Natural killer cell treated with Interleukin-12 subunit alpha and Interleukin-12 subunit beta and Interleukin-15 and Interleukin-18, amount 100 ng/mL, for 72 hours (primary cell): ENCODE measurements at regions not wholly inside any gene's neighbourhood (a gene's known extent, or its start where the extent isn't known, plus 50 kb on each side); places are given as distances from the start of the nearest gene placed in this dataset.

Experiments used
- ATAC-seq, 2 donors: fragments of 150-1000 bp; cut with Tn5 transposase in 1 of 2; sonication (Bioruptor Pico), chemical (Tn5 transposase) in 1 of 2; 2 replicates each; pipeline ENCODE4 v1.10.0; 2021
- DNase-seq: peaks from one replicate; pipeline ENCODE4 v3.0.0; 2022; ENCODE audit warnings: low spot score
- H3K27ac Mint-ChIP-seq, 2 donors: 1 replicate in 1 of 2; 2 replicates in 1 of 2; pipeline ENCODE4 v1.8.0; 2022; ENCODE audit warnings: mixed read lengths in 2 of 2, mild to moderate bottlenecking in 1 of 2, moderate library complexity in 1 of 2
- H3K27me3 Mint-ChIP-seq, 2 donors: 1 replicate in 1 of 2; 2 replicates in 1 of 2; pipeline ENCODE4 v1.8.0; 2022; ENCODE audit warnings: mixed read lengths in 2 of 2
- H3K36me3 Mint-ChIP-seq: one replicate; pipeline ENCODE4 v1.8.0; 2022; ENCODE audit warnings: mixed read lengths
- H3K4me1 Mint-ChIP-seq, 2 donors: 1 replicate in 1 of 2; 2 replicates in 1 of 2; pipeline ENCODE4 v1.8.0; 2022; ENCODE audit warnings: low read depth in 2 of 2, mixed read lengths in 2 of 2, mild to moderate bottlenecking in 1 of 2
- H3K4me3 Mint-ChIP-seq: one replicate; pipeline ENCODE4 v1.8.0; 2022; ENCODE audit warnings: mixed read lengths
- H3K9me3 Mint-ChIP-seq: 2 replicates; pipeline ENCODE4 v1.8.0; 2022; ENCODE audit warnings: mixed read lengths

GRCh38 chr4:24002330-24002966, 112.6 kb upstream of the PPARGC1A start:
- Mint-ChIP-seq H3K4me1 (no peaks in the 10 kb centered on the region), H3K9me3 (peaks cover 6% of the 10 kb centered on the region), H3K36me3 (no peaks in the 10 kb centered on the region), H3K27me3 (no peaks in the 10 kb centered on the region), H3K4me3 (no peak overlapping the region), H3K27ac (no peak overlapping the region)
- ATAC-seq (no peak), DNase-seq (no peak)

DNA sequence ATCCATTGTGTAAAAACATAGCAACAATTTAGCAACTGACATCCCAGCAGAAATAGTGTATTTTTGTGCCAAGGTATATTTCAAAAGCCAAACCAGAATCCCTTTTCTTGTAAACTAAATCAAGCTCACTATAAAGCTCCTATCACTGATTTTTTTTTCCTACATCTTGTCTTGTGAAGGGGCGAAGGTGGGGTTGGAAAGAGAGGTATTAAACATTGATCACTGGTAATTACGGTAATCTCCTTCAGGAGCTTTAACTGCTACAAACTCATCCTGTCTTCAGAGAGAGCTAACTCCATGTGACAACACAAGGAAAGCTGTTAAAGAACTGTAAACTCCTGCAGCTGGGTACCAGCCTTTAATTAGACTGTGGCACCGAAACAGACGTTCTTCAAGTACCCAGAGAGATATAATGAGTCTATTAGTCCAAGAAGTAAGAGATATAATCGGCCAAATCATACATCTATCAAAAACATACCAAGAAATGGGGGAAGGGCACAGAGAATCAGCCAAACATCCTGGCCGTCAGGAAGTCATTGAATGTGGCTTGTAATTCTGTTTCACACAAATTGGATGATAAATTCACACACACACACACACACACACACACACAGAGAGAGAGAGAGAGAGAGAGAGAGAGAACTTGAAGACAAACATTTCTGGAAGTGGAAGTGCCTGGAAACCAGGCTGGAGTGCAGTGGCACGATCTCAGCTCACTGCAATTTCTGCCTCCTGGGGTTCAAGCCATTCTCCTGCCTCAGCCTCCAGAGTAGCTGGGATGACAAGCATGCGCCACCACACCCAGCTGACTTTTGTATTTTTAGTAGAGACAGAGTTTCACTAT, 111.9 kb upstream of the PPARGC1A start:
- peaks cover 6% of the 10 kb centered on the region for H3K9me3 Mint-ChIP-seq
- H3K36me3 Mint-ChIP-seq, result no peaks in the 10 kb centered on the region
- H3K4me1 Mint-ChIP-seq, result no peaks in the 10 kb centered on the region
- no peak overlapping the region for H3K4me3 Mint-ChIP-seq
- H3K27ac Mint-ChIP-seq, result no peak overlapping the region
- no peak for DNase-seq
- H3K27me3 Mint-ChIP-seq, result no peaks in the 10 kb centered on the region
- ATAC-seq, result no peak

- H3K4me3 Mint-ChIP-seq, result no peak overlapping the region
- H3K36me3 Mint-ChIP-seq, result no peaks in the 10 kb centered on the region
- ATAC-seq, result no peak
- peaks cover 8% of the 10 kb centered on the region for H3K9me3 Mint-ChIP-seq
- no peaks in the 10 kb centered on the region for H3K4me1 Mint-ChIP-seq
- H3K27me3 Mint-ChIP-seq, result no peaks in the 10 kb centered on the region
- no peak for DNase-seq
- no peak overlapping the region for H3K27ac Mint-ChIP-seq
Measured at GRCh38 chr4:24000470-24000831, 110.6 kb upstream of the PPARGC1A start.

DNA sequence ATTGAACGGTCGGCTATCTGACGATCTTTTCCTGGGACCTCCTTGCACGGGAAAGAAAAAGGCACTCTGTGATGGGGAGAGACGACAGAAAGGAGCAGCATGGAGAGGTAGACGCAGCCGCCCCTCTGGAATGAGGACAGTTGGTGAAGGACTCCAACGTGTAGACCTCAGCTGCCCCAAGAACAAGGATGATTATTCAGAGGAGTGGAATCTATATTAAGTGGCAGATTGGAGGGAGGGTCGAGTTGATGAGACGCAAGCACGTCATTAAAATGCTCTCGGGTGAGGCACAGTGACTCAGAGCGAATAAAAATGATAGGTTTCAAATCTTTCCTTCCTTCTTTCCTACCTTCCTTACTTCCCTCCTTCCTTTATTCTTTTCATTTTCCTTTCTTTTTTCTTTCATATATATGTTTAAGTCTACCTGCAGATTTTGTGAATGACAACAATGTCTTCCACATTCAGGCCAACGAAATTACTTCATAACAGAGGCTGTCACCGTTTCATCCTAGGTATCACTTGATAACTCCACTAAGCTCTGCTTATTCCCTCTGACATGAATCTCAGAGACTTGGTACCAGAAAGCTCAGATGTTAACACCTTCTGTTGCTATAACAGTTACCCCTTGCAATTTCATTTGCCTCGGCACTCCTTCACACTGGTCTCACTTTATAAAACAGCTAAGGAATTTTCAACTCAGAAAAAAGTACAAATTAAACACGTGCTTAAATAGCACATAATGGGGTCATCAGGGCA, 110.0 kb upstream of the PPARGC1A start:
- ATAC-seq (no peak), DNase-seq (no peak)
- Mint-ChIP-seq H3K36me3 (no peaks in the 10 kb centered on the region), H3K4me3 (no peak overlapping the region), H3K9me3 (peaks cover 7% of the 10 kb centered on the region), H3K27me3 (no peaks in the 10 kb centered on the region), H3K27ac (no peak overlapping the region), H3K4me1 (no peaks in the 10 kb centered on the region)

- DNase-seq, result no peak
- Mint-ChIP-seq H3K4me1 (no peaks in the 10 kb centered on the region), H3K4me3 (no peak overlapping the region), H3K9me3 (peaks cover 11% of the 10 kb centered on the region), H3K27me3 (no peaks in the 10 kb centered on the region), H3K36me3 (no peaks in the 10 kb centered on the region), H3K27ac (no peak overlapping the region)
- ATAC-seq, result no peak
Measured at GRCh38 chr4:23993373-23993772, 103.5 kb upstream of the PPARGC1A start.

- no peak for DNase-seq
- Mint-ChIP-seq H3K27me3 (no peaks in the 10 kb centered on the region), H3K4me1 (no peaks in the 10 kb centered on the region), H3K9me3 (peaks cover 16% of the 10 kb centered on the region), H3K36me3 (no peaks in the 10 kb centered on the region), H3K27ac (no peak overlapping the region), H3K4me3 (no peak overlapping the region)
- ATAC-seq, result no peak
Measured at GRCh38 chr4:23991444-23991843, 101.6 kb upstream of the PPARGC1A start.

- Mint-ChIP-seq H3K27ac (no peak overlapping the region), H3K4me3 (no peak overlapping the region), H3K4me1 (no peaks in the 10 kb centered on the region), H3K9me3 (peaks cover 14% of the 10 kb centered on the region), H3K36me3 (no peaks in the 10 kb centered on the region), H3K27me3 (no peaks in the 10 kb centered on the region)
- no peak for DNase-seq
- ATAC-seq, result no peak
Measured at GRCh38 chr4:23986270-23986669, 96.4 kb upstream of the PPARGC1A start.

DNA sequence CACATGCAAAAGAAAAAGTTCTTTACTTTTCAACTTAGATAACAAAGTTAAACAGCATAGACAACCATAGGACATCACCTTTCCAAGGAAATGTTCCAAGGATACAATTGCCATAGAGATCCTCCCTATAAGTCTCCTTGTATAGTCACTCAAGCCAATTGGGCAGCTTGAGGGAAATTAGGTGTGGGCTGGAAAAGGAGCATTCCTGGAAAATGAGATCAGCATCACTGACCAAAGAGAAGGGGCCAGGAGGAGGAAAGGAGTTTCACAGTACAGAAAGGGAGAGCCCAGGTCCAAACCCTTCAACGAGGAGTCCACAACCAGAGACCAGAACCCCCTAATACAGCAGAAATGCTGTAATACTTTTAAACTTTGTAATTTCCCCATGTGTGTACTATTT, 91.5 kb upstream of the PPARGC1A start:
- DNase-seq (no peak), ATAC-seq (no peak)
- Mint-ChIP-seq H3K27me3 (no peaks in the 10 kb centered on the region), H3K9me3 (peaks cover 11% of the 10 kb centered on the region), H3K4me3 (no peak overlapping the region), H3K36me3 (no peaks in the 10 kb centered on the region), H3K4me1 (no peaks in the 10 kb centered on the region), H3K27ac (no peak overlapping the region)

GRCh38 chr4:23979534-23979933, 89.7 kb upstream of the PPARGC1A start:
- ATAC-seq (no peak), DNase-seq (no peak)
- Mint-ChIP-seq H3K9me3 (peaks cover 14% of the 10 kb centered on the region), H3K27me3 (no peaks in the 10 kb centered on the region), H3K4me3 (no peak overlapping the region), H3K36me3 (no peaks in the 10 kb centered on the region), H3K27ac (no peak overlapping the region), H3K4me1 (no peaks in the 10 kb centered on the region)

DNA sequence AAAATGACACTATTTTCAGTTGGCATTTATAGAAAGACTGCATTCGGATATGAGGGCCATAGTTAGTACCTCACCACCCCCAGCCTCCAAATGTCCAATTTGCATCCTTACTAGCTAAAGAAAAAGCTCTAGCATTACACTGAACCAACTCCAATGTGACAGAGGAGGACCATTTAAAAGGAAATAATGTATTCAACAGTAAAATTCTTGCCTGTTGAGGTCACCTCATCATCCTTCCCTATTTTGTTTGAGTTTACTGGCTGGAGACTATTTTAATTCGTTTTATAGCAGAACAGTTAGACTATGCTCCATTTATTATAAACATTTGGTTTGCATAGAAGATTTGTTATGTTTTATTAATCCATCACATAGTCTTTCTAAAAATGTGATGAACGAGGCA, 88.2 kb upstream of the PPARGC1A start:
- Mint-ChIP-seq H3K27ac (no peak overlapping the region), H3K9me3 (peaks cover 11% of the 10 kb centered on the region), H3K27me3 (no peaks in the 10 kb centered on the region), H3K4me1 (no peaks in the 10 kb centered on the region), H3K36me3 (no peaks in the 10 kb centered on the region), H3K4me3 (no peak overlapping the region)
- no peak for ATAC-seq
- no peak for DNase-seq

GRCh38 chr4:23976423-23976822, 86.6 kb upstream of the PPARGC1A start:
- DNase-seq (no peak), ATAC-seq (no peak)
- Mint-ChIP-seq H3K4me3 (no peak overlapping the region), H3K4me1 (no peaks in the 10 kb centered on the region), H3K27me3 (no peaks in the 10 kb centered on the region), H3K9me3 (peaks cover 7% of the 10 kb centered on the region), H3K36me3 (no peaks in the 10 kb centered on the region), H3K27ac (no peak overlapping the region)

GRCh38 chr4:23973308-23973855, 83.5 kb upstream of the PPARGC1A start:
- Mint-ChIP-seq H3K27ac (no peak overlapping the region), H3K4me1 (no peaks in the 10 kb centered on the region), H3K36me3 (no peaks in the 10 kb centered on the region), H3K4me3 (no peak overlapping the region), H3K9me3 (peaks cover 10% of the 10 kb centered on the region), H3K27me3 (no peaks in the 10 kb centered on the region)
- DNase-seq, result no peak
- no peak for ATAC-seq

GRCh38 chr4:23972805-23973204, 83.0 kb upstream of the PPARGC1A start:
- no peaks in the 10 kb centered on the region for H3K27me3 Mint-ChIP-seq
- no peaks in the 10 kb centered on the region for H3K4me1 Mint-ChIP-seq
- no peak overlapping the region for H3K27ac Mint-ChIP-seq
- peaks cover 13% of the 10 kb centered on the region for H3K9me3 Mint-ChIP-seq
- ATAC-seq, result no peak
- no peaks in the 10 kb centered on the region for H3K36me3 Mint-ChIP-seq
- DNase-seq, result no peak
- H3K4me3 Mint-ChIP-seq, result no peak overlapping the region

DNA sequence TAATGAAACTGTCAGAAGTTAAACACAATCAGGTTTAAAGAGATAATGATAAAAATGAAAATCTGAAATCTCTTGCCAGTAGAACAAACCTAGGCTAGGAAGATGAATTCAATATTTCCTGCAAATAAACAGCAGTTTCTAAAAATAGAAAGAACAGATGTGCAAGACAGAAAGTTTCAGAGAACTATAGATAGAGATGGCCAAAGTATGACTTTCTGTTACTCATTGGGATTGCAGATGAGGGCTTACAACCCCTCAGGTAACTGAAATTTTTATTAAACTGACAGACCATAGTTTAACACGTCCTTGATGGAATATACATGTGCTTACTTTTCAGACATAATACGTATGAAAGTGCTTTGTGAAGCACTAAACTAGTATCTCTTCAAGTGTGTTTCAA, 82.3 kb upstream of the PPARGC1A start:
- Mint-ChIP-seq H3K9me3 (peaks cover 13% of the 10 kb centered on the region), H3K27ac (no peak overlapping the region), H3K36me3 (no peaks in the 10 kb centered on the region), H3K27me3 (no peaks in the 10 kb centered on the region), H3K4me1 (no peaks in the 10 kb centered on the region), H3K4me3 (no peak overlapping the region)
- no peak for DNase-seq
- ATAC-seq, result no peak
